ENCODE measurements at regions not wholly inside any gene's neighbourhood (a gene's known extent, or its start where the extent isn't known, plus 50 kb on each side); places are given as distances from the start of the nearest gene placed in this dataset.

DNA sequence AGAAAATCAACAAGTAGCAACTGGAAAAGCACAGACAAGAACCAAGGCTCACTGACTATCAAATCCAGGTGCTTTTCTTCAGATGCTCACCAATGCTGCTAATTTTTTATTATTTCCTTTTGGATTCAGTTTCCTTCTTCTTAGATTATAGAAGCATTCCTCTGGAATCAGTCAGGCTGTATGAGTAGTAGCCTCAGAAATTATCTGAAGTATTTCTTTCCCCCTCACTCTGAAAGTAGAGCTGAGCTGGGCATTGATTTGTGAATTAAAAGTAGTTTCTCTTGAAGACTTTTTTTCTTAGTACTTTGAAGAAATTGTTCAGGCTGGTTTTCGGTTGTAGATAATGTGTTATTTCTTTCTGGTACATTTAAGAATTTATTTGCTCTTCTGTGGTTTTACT, 273.7 kb downstream of the NOL4 start:
- H3K4me3 ChIP-seq (ENCODE audit: low read length), result no peak overlapping the region
- DNase-seq (ENCODE audit: low read depth), result no peak
- TF ChIP-seq, protein P1, sequence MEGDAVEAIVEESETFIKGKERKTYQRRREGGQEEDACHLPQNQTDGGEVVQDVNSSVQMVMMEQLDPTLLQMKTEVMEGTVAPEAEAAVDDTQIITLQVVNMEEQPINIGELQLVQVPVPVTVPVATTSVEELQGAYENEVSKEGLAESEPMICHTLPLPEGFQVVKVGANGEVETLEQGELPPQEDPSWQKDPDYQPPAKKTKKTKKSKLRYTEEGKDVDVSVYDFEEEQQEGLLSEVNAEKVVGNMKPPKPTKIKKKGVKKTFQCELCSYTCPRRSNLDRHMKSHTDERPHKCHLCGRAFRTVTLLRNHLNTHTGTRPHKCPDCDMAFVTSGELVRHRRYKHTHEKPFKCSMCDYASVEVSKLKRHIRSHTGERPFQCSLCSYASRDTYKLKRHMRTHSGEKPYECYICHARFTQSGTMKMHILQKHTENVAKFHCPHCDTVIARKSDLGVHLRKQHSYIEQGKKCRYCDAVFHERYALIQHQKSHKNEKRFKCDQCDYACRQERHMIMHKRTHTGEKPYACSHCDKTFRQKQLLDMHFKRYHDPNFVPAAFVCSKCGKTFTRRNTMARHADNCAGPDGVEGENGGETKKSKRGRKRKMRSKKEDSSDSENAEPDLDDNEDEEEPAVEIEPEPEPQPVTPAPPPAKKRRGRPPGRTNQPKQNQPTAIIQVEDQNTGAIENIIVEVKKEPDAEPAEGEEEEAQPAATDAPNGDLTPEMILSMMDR (IDR thresholded peaks at IDR 0.05; ENCODE audit: insufficient read depth, low read depth, low read length, missing control alignments), result no peak

DNA sequence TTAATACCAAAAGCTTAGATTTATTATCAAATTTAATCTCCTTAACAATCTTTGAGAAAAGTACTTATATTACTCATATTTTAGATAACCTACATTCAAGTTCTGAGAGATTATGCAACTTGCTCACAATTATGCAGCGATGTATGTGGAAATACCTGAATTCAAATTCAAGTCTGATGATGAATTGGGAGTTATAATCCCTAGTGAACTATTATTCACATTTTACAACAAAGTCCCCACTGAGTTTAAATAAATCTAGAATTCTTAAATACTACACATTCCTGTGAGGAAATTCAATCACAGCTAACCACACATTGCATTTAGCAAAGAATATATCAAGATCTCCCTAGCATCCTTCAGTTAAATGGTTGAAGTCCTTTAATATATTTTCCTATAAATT, 278.4 kb downstream of the NOL4 start:
- DNase-seq (ENCODE audit: low read depth), result peak; percentile 5

DNA sequence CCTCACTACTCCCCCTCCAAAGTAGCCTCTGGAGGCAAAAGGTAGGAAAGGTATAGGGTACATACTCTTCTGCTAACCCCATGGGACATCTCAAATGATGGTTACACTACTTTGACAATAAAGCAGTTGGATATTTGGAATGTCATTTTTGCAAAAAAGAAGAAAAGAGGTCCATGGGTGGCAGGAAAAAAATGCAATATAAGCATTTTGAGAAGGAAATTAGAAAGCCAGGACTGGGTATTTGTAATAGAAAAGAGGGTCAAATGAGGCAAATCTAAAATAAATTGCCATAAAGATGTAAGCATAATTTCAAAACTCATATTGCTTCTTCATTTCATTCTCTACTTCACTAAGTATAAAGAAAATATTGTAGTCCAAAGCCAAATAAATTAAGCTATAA, 280.2 kb downstream of the NOL4 start:
- no peak for DNase-seq (ENCODE audit: low read depth)
- TF ChIP-seq, protein P1 (IDR thresholded peaks at IDR 0.05; ENCODE audit: insufficient read depth, low read depth, low read length, missing control alignments), result no peak
- H3K4me3 ChIP-seq (ENCODE audit: low read length), result no peak overlapping the region

More for the DNA sequence above, 278.4 kb downstream of the NOL4 start:
- no peak overlapping the region for H3K4me3 ChIP-seq (ENCODE audit: low read length)
- TF ChIP-seq, protein P1 (IDR thresholded peaks at IDR 0.05; ENCODE audit: insufficient read depth, low read depth, low read length, missing control alignments), result no peak

DNA sequence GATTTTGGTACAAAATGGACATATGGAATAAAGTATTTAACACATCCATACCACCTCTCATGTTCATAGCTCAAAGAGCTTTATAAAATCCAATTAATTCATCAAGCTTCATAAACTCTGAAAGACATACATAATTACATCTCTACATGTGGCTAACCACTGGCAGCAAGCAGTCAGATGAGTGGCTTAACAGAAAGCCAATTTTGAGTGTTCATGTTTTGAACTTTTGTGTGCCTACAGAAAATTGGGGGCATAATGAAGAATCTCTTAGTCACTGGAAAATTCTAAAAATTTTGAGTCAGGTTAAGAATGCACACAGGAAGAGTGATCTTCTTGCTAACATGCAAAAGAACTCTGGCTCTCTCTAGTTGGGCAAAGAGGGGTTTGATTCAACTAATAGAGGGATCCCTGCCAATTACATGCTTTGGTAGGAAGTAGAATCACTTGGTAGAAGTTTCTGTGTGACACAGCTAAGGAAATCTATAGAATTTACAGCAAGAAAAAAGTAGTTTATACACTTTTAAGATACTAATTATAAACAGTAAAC, 287.4 kb downstream of the NOL4 start:
- no peak overlapping the region for H3K4me3 ChIP-seq (ENCODE audit: low read length)
- DNase-seq (ENCODE audit: low read depth), result no peak
- TF ChIP-seq, protein P1 (IDR thresholded peaks at IDR 0.05; ENCODE audit: insufficient read depth, low read depth, low read length, missing control alignments), result no peak

DNA sequence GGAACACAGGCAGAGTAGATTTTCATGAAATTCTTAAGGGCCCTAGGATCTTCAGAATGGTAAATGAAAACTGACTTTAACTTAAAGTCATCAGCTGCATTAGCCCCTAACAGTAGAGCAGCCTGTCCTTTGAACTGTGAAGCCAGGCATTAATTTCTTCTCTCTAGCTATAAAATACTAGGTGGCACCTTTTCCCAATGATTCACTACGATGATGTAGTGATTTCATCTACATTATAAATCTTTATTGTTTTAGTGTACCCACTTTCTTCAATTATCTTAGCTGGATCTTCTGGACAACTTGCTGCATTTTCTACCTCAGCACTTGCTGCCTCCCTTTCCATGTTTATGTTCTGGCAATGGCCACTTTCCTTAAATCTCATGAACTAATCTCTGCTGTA, 290.5 kb downstream of the NOL4 start:
- DNase-seq (ENCODE audit: low read depth), result no peak
- TF ChIP-seq, protein P1 (IDR thresholded peaks at IDR 0.05; ENCODE audit: insufficient read depth, low read depth, low read length, missing control alignments), result no peak
- no peak overlapping the region for H3K4me3 ChIP-seq (ENCODE audit: low read length)

DNA sequence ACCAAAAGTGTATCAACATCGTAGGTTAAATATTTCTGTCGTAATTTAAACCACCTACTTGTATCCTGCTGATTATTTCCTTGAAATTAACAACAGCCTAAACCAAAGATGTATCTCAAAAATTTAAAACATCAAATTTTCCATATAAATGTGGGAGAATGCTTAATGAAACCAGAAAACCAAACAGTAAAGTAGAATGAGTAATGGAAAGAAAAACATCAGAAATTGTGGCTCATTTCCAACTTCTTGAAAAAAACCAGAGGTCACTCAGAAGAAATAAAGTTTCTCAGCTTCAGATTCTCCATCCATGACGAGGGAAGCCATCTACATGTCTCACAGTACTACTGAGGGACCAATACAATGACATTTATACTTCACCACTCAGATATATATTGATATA, 296.5 kb downstream of the NOL4 start:
- H3K4me3 ChIP-seq (ENCODE audit: low read length), result no peak overlapping the region
- TF ChIP-seq, protein P1 (IDR thresholded peaks at IDR 0.05; ENCODE audit: insufficient read depth, low read depth, low read length, missing control alignments), result no peak
- no peak for DNase-seq (ENCODE audit: low read depth)

DNA sequence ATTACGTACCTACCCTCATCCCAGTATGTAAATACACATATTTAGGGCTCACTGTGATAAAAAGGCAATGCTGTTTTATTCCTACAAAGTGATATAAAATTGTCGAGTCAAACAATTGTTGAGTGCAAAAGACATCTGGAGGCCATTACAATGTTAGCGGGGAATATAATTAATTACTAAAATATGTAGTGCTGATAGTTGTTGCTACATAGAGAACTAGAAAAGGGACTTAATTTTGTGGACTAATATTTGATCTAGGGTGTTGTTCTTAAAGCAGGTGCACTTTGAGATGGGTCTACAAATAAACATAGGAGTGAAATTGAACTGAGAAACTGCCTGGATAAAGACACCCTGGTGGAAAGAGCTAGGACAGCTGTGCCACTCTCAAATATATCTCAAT, 300.1 kb downstream of the NOL4 start:
- no peak overlapping the region for H3K4me3 ChIP-seq (ENCODE audit: low read length)
- DNase-seq (ENCODE audit: low read depth), result no peak
- TF ChIP-seq, protein P1 (IDR thresholded peaks at IDR 0.05; ENCODE audit: insufficient read depth, low read depth, low read length, missing control alignments), result no peak

All from epithelial cell of esophagus (primary cell).